T1000 (cell line): ENCODE measurements at regions not wholly inside any gene's neighbourhood (a gene's known extent, or its start where the extent isn't known, plus 50 kb on each side); places are given as distances from the start of the nearest gene placed in this dataset.
"Not testable (repeated sequence)": the region's sequence is repeated elsewhere in the genome, so short reads cannot be mapped to it uniquely, and the experiment has no call there.

Experiments used
- DNase-seq: peaks from one replicate; lab custom pipeline; 2025; ENCODE audit warnings: mixed read lengths; lab: John Stamatoyannopoulos, UW

GRCh38 chr4:75422998-75423397, 91.2 kb downstream of the RCHY1 start:
- no peak for DNase-seq

- no peak for DNase-seq
Measured at GRCh38 chr4:75412746-75413145, 101.5 kb downstream of the RCHY1 start.

- no peak for DNase-seq
Measured at GRCh38 chr4:75398501-75398900, 115.7 kb downstream of the RCHY1 start.

- no peak for DNase-seq
Measured at GRCh38 chr4:75391489-75392166, 122.6 kb downstream of the RCHY1 start.

GRCh38 chr4:75386426-75386825, 127.8 kb downstream of the RCHY1 start:
- not testable (repeated sequence) for DNase-seq

GRCh38 chr4:75385106-75385505, 129.1 kb downstream of the RCHY1 start:
- no peak for DNase-seq

GRCh38 chr4:75376543-75376942, 137.7 kb downstream of the RCHY1 start:
- no peak for DNase-seq

GRCh38 chr4:75371915-75372314, 142.3 kb downstream of the RCHY1 start:
- DNase-seq = no peak

- DNase-seq = no peak
Measured at GRCh38 chr4:75370576-75370975, 143.6 kb downstream of the RCHY1 start.

GRCh38 chr4:75345423-75345822, 168.8 kb downstream of the RCHY1 start:
- DNase-seq = no peak

GRCh38 chr4:75344915-75345314, 169.3 kb downstream of the RCHY1 start:
- no peak for DNase-seq

- no peak for DNase-seq
Measured at GRCh38 chr4:75343333-75343732, 170.9 kb downstream of the RCHY1 start.

- no peak for DNase-seq
Measured at GRCh38 chr4:75340561-75340960, 173.6 kb downstream of the RCHY1 start.

GRCh38 chr4:75338352-75338880, 175.8 kb downstream of the RCHY1 start:
- DNase-seq = no peak

GRCh38 chr4:75327804-75328512, 186.2 kb downstream of the RCHY1 start:
- DNase-seq = peak; percentile 3

- DNase-seq = no peak
Measured at GRCh38 chr4:75325318-75325979, 188.8 kb downstream of the RCHY1 start.

- DNase-seq = no peak
Measured at GRCh38 chr4:75321484-75321883, 192.7 kb downstream of the RCHY1 start.

GRCh38 chr4:75317641-75318040, 196.6 kb downstream of the RCHY1 start:
- not testable (repeated sequence) for DNase-seq

GRCh38 chr4:75308049-75308448, 206.2 kb downstream of the RCHY1 start:
- no peak for DNase-seq

GRCh38 chr4:75306506-75306905, 207.7 kb downstream of the RCHY1 start:
- DNase-seq = no peak

- DNase-seq = no peak
Measured at GRCh38 chr4:75302648-75303047, 211.6 kb downstream of the RCHY1 start.

GRCh38 chr4:75289914-75290582, 224.2 kb downstream of the RCHY1 start:
- DNase-seq = no peak
